ENCODE measurements at regions not wholly inside any gene's neighbourhood (a gene's known extent, or its start where the extent isn't known, plus 50 kb on each side); places are given as distances from the start of the nearest gene placed in this dataset.

GRCh38 chr14:55799508-55800095 lies 219.6 kb downstream of the KTN1 start:
- DNase-seq (ENCODE audit: low read depth, low spot score), result no peak
- H3K4me1 Mint-ChIP-seq, result no peaks in the 10 kb centered on the region
- TF ChIP-seq CTCF (conservative IDR thresholded peaks at IDR 0.05), result no peak
- H3K27me3 Mint-ChIP-seq (ENCODE audit: low read depth), result no peaks in the 10 kb centered on the region
- no peak overlapping the region for H3K4me3 Mint-ChIP-seq
- H3K36me3 Mint-ChIP-seq (ENCODE audit: low read depth), result peaks cover 5% of the 10 kb centered on the region
- H3K27ac Mint-ChIP-seq (ENCODE audit: unreplicated experiment), result no peak overlapping the region
- no peaks in the 10 kb centered on the region for H3K9me3 Mint-ChIP-seq

GRCh38 chr14:55800156-55800785 lies 220.3 kb downstream of the KTN1 start:
- Mint-ChIP-seq H3K27ac (ENCODE audit: unreplicated experiment) (no peak overlapping the region), H3K27me3 (ENCODE audit: low read depth) (no peaks in the 10 kb centered on the region), H3K4me1 (no peaks in the 10 kb centered on the region), H3K4me3 (no peak overlapping the region), H3K36me3 (ENCODE audit: low read depth) (peaks cover 5% of the 10 kb centered on the region), H3K9me3 (no peaks in the 10 kb centered on the region)
- no peak for DNase-seq (ENCODE audit: low read depth, low spot score)
- no peak for TF ChIP-seq CTCF (conservative IDR thresholded peaks at IDR 0.05)

- Mint-ChIP-seq H3K9me3 (no peaks in the 10 kb centered on the region), H3K36me3 (ENCODE audit: low read depth) (peaks cover 5% of the 10 kb centered on the region), H3K4me1 (no peaks in the 10 kb centered on the region), H3K27me3 (ENCODE audit: low read depth) (no peaks in the 10 kb centered on the region), H3K4me3 (no peak overlapping the region), H3K27ac (ENCODE audit: unreplicated experiment) (no peak overlapping the region)
- no peak for DNase-seq (ENCODE audit: low read depth, low spot score)
- TF ChIP-seq CTCF (conservative IDR thresholded peaks at IDR 0.05), result no peak
Observed at GRCh38 chr14:55801121-55801520, 221.1 kb downstream of the KTN1 start.

GRCh38 chr14:55802986-55803872 lies 223.2 kb downstream of the KTN1 start:
- TF ChIP-seq CTCF (conservative IDR thresholded peaks at IDR 0.05), result no peak
- Mint-ChIP-seq H3K9me3 (no peaks in the 10 kb centered on the region), H3K36me3 (ENCODE audit: low read depth) (peaks cover 5% of the 10 kb centered on the region), H3K27me3 (ENCODE audit: low read depth) (no peaks in the 10 kb centered on the region), H3K27ac (ENCODE audit: unreplicated experiment) (no peak overlapping the region), H3K4me3 (no peak overlapping the region), H3K4me1 (no peaks in the 10 kb centered on the region)
- no peak for DNase-seq (ENCODE audit: low read depth, low spot score)

- Mint-ChIP-seq H3K27me3 (ENCODE audit: low read depth) (no peaks in the 10 kb centered on the region), H3K36me3 (ENCODE audit: low read depth) (peaks cover 5% of the 10 kb centered on the region), H3K4me1 (no peaks in the 10 kb centered on the region), H3K9me3 (no peaks in the 10 kb centered on the region), H3K4me3 (no peak overlapping the region), H3K27ac (ENCODE audit: unreplicated experiment) (no peak overlapping the region)
- no peak for TF ChIP-seq CTCF (conservative IDR thresholded peaks at IDR 0.05)
- no peak for DNase-seq (ENCODE audit: low read depth, low spot score)
Observed at GRCh38 chr14:55803873-55804553, 224.0 kb downstream of the KTN1 start.
